ENCODE measurements at regions not wholly inside any gene's neighbourhood (a gene's known extent, or its start where the extent isn't known, plus 50 kb on each side); places are given as distances from the start of the nearest gene placed in this dataset.
A peak's percentile ranks its signal among the peaks of the same experiment; 100 is the strongest.

DNA sequence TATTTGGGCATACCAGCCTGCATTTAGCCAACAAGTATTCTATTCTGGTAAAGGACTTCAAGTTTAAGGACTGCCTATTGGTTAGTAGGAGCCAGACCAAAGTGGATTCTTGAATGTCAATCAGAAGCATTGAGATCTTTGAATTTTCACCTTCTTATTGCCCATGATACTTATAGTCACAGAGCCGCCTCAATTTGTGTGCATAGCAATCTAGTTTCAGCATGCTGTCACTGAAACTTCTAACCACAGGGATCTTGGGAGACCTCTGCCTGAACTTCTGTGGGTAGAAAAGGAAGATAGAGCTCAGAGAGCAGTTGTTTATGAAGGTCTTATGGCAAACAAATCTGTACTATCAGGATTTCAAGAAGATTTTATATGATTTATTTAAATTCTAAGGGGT is 501.4 kb upstream of the USP24 start:
- DNase-seq (ENCODE audit: low spot score) = no peak

DNA sequence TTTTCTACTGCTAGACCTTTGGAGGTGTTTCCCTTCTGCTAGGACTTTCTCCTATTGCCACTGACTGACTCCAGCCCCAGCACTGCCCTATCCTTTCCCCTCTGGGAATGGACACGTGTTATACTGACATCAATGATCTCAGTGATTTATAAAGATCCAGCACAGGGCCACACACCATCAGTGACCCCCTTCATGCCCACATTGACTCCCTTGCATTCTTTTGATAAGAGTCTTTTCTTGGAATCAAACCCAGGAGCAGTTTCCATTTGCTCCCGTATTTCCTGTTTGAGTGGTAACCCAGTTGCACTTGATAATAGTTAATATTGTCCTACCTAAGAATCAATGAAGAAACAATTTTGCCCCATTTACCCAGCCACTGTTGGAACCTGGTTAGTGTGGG is 501.0 kb upstream of the USP24 start:
- DNase-seq (ENCODE audit: low spot score) = no peak

DNA sequence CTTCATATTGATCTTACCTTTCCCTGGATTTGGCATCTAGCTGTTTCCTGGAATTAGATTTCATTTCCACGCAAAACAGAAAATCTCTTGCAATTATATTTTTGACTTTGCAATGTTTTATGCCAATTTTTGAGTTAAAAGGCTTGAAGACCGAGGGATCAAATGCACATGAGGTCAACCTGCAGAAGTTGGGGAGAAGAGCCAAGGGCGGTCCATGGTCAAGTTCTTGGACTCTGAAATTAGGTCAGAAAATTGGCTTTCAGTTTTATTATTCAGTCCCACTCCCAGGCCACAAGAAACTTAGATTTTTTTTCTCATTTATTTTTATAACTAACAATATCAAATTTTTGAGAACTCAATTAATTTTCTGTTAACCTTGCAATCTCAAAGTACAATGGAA is 499.1 kb upstream of the USP24 start:
- no peak for DNase-seq (ENCODE audit: low spot score)

DNA sequence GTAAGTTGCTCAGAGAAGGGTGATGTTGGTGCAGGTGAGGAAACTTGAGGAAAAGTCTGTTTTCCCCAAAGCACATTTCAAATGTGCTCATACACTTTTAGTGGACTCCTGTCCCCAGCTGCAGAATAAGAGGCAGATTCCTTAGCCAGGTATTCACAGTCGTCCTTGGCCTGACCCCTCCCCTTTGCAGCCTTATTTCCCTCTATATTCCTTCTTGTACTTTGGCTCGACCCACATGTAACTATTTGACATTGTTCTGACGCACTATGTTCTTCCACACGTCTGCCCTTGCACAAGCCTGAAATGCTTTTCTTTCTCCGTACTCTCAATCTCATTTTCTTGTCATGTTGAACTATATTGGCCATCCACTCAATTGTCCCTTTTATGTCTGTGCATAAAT is 498.4 kb upstream of the USP24 start:
- DNase-seq (ENCODE audit: low spot score) = no peak

DNA sequence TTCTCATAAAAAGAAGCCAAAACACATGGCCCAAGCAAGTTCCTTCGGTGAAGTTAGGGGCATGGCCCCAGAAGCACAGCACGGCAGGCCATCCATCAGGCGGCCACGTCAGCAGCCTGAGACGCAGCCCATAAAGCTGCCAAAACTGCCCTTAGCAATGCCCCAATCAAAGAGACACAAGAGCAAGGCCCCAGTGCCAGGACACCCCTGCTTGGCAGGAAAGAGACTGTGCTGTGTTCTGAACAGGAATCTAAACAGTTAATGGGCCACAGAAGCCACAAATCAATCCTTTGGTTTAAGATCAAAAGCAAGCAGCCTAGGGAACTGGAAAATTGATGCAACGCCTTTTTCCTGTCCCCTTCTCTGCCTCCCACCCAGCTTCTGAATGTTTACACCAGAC is 497.0 kb upstream of the USP24 start:
- DNase-seq (ENCODE audit: low spot score) = no peak

DNA sequence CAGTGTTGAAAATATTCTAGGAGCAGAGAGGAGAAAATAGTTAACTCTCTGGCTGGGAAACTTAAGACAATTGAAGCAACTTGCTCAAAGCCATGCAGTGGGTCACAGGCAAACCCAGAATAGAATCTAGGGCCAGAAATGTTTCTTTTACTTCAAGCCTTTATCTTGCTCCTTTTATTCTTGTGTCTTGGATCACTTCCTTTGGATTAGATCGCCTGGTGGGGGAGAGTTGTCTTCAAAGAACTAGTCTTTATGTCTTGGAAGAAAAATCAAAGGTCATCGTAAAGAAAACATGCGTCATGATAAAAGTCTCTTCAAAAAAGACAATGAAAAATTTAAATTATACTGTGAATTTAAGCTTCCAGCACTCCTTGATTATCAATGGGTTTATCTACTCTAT is 493.6 kb upstream of the USP24 start:
- DNase-seq (ENCODE audit: low spot score) = no peak

DNA sequence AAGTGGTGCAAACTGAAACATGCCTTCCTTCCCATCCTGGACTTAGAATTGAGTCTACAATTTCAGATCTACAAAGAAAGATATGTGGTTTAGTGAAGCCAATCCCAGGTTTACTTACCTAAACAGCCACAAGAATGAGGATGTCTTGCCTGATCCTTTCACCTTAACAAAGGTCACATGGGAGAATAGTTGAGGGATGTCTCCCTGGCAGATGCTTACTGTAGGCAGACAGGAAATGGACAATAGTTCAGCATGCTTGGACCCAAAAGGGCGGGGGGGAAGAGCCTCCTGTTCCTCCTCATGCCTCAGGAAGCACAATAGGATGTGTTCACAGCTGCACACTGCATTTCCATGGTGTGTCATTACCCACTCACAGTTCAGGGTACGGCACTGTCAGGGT is 492.7 kb upstream of the USP24 start:
- no peak for DNase-seq (ENCODE audit: low spot score)

DNA sequence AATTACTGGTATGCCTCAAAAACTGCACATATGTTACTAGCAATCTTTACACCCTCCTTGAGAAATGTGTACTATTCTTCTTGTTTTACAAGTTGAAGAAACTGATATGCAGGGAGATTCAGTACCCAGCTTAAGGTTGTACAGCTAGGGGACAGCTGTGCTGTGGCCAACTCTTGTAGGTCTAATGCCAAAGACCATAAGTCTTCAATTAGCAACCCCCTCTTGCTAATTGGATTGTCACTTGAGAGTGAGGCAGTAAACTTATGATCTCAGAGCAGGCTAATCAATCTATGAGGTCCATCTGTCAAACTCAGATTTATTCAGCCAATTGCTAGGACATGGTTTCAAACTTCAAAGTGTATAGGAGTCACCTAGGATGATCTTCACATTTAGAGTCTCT is 492.0 kb upstream of the USP24 start:
- no peak for DNase-seq (ENCODE audit: low spot score)

DNA sequence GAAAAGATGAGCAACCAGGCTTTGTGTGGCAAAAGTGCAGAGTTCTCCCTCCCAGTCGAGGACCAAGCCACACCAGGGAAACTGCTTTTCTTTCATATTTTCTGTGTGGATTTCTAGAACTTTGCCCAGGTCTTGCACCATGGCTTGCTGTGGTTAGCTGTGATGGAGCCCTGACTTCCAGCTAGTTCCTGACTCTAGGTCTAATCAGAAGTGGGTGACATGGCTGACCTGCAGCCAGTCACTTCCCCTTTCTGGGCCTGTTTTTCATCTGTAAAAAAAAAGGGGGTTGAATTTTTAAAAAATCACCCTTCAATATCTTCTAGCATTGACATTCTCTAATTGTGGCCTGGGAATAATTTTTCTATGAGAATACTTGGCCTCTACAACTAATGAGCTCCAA is 491.2 kb upstream of the USP24 start:
- DNase-seq (ENCODE audit: low spot score) = no peak

DNA sequence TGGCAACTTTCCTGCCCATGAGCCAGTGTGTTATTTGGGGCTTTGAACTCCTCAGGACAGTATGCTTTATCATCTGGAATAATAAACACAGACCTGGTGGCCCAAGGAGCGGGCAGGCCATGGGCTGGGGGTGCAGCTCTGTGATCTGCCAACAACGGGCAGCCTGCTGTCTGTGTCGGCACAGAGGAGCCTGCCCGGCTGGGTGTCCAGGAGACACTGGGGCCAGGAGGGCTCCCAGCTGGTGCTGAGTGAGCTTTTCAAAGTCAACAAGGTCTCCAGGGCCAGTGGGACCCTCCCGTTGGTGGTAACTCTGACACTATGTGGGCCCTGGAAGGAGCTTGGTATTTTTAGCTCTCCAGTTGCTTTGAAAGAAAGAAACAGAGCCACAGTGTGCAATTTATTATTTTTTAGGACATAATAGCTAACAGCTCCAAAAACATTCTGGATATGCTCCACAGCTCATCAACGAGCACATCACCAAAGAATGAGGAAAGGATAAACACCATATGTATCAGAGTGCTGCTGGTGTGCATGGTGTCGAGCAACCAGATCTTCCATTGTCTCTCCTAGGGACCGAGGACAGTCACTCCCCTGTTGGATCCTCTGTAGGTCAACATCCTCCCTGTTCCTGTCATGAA is 488.7 kb upstream of the USP24 start:
- DNase-seq (ENCODE audit: low spot score) = peak; percentile 52

DNA sequence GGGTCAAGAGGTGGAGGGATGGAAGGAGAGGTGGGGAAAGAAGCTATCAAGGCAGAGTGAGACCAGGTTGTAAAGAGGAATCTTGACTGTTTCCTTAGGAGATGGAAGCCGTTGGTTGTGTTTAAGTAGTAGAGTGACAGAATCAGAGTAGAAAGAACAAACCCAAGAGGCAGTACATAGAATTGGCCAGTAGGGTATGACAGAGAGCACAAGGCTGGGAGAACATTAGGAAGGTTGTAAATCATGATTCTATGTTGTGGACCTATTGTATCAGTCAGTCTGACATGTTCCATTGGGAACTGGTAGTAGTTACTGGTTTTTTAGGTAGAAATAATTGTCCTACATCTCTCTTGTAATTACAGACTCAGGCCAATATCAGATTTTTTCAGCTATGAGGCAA is 486.9 kb upstream of the USP24 start:
- DNase-seq (ENCODE audit: low spot score) = no peak

DNA sequence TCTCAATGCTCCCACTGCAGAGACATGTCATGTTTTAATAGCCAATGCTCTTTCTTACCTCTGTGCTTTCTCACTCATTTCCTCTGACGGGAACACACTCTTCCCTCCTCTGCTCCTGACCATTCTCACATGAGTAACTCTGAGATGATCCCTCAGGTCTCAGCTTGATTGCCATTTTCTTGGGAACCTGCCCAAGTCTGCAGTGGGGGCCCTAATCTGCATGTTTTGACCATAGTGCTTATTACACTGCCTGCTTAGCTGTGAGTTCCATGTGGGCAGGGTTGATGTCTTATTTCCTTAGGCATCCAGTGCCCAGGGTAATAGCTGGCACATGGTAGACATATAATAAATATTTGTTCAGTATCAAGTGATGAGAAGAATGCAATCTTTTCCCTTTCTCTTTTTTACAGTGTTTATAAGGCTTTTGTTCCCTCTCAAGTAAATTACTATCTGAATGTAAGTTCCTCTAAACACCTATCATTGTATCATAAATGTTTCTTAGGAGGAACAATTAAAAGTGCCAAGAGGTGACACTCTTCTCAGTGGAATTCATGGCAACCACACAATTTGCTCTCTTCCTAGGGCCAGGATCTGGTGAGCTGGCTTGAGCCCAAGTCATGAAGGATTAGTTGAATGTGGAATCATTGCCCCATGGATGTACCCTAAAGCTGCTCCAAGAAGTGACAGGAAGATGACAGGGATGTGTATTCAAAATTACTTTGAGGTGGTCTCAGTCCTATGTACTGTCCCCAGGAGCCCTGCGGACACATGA is 485.4 kb upstream of the USP24 start:
- DNase-seq (ENCODE audit: low spot score) = no peak

DNA sequence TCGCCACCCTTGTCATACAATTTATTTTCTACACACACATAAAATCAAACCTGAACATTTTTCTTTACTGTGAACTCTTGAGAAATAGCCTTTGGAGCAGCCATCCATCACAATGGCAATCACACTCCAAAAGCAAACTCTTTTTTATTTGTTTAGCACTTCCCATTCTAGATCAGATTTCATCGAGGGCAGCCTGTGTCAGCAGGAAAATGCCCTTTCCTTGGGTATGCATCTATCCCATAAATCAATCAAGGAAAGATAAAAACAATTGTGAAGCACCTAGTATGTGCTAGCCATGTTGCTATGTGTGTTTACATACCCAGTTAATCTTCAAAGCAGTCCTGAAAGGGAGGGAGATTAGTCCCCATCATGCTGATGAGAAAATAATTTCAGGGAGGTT is 484.1 kb upstream of the USP24 start:
- no peak for DNase-seq (ENCODE audit: low spot score)

DNA sequence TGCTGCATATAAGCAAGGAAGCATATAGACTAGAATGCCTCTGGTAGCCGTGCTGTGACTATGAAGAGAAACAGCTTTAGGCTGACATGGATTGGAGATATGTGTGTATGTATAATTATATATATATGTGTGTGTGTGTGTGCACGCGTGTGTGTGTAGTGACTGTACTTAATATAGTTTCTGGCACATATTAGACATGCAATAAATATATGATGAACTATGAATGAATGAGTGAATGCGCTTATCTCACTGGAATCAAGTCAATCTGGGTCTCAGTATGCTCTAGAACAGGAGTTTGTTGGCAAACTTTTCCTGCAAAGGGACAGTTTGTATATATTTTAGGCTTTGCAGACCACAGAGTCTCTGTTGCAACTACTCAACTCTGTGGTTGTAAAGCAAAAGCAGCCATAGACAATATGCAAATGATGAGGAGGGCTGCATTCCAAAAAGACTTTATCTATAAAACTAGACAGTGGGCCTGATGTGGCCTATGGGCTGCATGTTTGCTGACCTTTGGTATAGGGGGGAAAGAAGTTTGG is 482.9 kb upstream of the USP24 start:
- no peak for DNase-seq (ENCODE audit: low spot score)

DNA sequence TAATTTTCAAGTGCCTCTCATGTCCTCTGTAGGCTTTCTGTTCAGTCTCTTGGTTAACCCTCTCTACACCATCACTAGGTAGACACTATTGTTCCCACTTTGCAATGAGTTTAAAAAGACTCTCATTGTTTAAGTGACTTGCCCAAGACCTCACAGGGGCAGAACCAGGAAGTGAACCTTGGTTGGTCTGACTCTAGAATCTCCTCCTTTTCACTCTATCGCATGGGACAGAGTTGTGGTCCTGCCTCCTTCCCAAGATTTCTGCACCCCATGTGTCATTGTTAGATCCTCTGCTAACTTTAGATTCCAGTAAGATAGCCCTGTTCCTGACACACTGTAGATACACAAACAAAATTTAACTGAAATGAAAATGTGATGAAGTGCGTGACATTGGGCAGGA is 481.7 kb upstream of the USP24 start:
- no peak for DNase-seq (ENCODE audit: low spot score)

DNA sequence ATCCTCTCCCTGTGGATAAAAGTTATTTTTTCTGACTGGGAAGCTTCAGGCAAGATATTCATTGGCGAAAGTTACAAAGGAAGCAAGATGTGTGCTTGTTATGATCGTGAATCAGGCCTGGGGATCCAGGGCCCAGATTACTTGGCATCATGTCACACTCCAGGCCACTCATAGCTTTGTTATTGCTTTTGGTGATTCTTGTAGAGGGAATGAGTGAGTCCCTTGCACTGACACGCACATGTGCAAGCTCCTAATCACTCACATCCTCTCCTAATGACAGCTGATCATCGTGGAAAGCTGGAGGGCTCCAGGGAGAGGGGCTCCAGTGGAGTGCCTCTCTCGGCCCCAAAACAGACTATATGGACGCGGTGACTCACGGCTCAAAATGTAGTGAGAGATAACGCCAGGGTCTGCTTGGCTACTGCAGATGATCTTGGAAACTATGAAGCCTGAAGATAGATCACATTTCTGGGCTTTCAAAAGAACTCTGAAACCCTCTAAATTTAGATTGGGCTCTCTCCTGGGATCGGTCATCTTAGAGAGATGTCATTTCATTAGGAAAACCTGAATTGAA is 481.1 kb upstream of the USP24 start:
- peak; percentile 94 for DNase-seq (ENCODE audit: low spot score)

DNA sequence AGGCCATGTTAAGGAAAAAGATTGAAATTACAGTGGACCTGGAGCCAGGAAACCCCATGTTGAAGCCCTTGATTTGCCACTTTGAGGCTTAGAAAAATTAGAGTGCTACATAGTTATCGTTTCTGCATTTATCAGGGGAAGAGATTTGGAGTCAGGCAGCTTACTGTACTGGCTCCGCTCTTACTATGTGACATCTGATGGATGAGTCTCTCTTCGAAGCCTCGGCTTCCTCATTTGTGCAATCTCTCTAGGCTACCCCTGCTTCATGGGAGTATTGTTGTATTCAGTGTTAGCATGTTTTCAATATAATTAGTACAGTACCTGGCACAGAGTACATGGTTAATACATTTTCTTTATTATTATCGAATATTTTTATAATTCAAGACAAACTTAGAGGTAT is 480.4 kb upstream of the USP24 start:
- DNase-seq (ENCODE audit: low spot score) = no peak

DNA sequence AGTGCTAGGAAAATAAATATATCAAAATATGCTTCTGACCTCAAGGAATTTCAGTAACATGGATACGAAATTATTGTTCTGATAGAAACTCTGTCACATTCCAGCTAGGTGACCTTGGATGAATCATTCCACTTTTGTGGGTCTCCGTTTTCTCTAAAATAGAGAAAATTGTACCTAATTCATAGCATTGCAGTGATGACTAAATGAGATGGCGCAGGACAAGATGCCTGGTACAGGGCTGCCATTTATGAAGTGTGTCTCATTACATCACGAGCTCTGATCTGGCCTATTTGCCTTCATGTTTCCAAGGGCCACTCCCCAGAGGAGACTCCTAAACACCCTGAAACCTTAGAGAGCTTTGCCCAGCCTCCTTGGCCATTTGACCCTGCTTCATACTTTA is 480.0 kb upstream of the USP24 start:
- DNase-seq (ENCODE audit: low spot score) = no peak

DNA sequence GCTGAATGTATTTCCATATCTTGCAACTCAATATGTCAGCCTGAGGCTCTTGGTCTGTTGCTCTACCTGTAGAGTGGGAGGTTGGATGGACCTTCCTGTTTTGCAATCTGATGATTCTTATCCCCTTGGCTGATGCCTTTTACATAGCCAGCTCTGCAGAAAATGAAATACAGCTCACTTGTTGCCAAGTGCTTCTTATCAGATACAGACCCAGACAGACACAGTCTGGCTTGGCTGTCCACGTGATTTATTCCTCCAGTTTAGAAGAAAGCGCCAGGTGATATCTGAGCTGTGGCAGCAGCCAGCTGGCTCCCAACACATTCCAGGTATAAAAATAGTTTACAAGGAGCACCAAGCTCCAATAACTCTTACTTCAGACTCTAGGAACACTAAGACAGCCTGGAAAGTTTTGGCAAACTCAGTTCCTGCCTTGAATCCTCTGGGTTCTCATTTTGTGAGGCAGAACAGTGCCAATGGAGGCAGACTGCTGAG is 479.2 kb upstream of the USP24 start:
- DNase-seq (ENCODE audit: low spot score) = no peak

DNA sequence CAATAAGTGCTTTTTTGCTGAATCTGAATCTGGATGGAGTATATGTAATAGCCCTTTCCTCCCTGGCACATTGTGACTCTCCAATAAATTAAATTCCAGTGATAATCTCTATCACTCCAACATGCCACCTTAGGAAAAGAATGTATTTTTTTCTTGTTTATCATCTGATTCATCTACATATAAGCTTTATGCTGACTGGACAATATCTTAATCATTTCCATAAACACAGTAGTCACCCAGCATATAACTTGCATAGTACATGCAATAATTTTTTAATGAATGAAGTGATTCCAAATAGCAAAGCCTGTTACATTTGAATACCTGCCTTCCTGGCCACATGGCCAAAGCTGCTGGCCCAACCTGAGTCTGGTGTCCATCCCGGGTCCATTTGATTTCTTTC is 477.6 kb upstream of the USP24 start:
- DNase-seq (ENCODE audit: low spot score) = no peak

DNA sequence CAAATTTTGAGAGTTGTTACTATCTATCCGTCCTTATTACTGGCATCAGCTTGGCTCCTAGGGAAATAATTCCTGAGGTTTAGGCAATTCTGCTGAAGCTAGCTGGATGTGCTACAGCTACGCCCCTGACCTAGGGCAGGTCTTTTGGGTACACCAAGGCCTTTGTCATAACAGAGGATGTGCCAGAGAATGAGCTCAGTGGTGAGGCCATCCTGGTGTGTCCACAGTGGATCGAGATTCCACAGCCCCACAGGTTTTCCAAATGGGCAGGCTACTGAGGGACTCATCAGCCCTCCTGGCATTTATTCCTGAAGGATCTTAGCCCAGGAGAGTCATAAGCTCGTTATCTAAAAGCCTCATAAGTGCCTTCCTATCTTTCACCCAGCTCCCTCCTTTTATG is 475.2 kb upstream of the USP24 start:
- DNase-seq (ENCODE audit: low spot score) = no peak

DNA sequence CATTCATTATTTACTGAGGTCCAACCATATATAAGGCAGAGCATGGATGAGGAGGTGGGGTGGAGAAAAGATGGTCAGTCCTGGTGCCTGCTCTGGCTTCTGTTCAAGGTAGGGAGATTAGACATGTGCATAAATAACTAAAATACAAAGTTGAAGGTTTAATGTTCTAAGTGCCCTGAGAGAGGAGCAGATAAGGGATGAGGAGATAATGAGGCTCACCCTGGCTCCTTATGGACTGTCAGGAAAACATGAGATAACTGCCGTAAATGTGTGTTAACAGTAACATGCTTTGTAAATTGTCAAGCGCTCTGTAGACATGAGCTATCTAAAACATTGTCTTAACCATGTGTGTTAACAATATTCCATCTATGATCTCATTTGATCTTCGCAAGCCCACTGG is 474.6 kb upstream of the USP24 start:
- no peak for DNase-seq (ENCODE audit: low spot score)

DNA sequence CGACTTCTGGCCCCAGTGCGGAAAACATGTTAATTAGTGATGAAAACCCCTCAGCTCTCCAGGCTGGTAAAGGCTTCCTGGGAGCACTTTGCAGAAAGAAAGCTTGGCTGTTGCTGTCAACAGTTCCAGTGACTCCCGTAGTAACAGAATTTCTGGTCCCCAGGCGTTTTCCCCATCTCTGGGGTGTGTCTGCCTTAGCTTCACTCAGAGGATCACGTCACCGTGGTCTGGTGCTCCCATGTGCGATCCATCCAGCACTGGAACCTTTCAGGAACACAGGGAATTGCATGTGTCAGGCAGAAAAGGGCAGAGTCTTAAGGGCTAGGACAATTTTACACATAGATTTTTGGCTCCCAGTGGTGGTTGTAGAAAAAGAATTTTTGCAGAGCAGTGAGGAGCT is 470.4 kb upstream of the USP24 start:
- DNase-seq (ENCODE audit: low spot score) = peak; percentile 64

All from AG08395 (cell line).